Karpas-422 (cell line): ENCODE measurements at regions not wholly inside any gene's neighbourhood (a gene's known extent, or its start where the extent isn't known, plus 50 kb on each side); places are given as distances from the start of the nearest gene placed in this dataset.

ENCODE experiments used
- DNase-seq: peaks from one replicate; pipeline ENCODE4 v3.0.0-alpha.2; 2015
- H2AFZ ChIP-seq: fragments of 200-600 bp; sonication (generic); 2 replicates; pipeline ENCODE4 v1.6.1; 2014; ENCODE audit warnings: antibody characterized with exemption, low read length, mixed read lengths
- H3K27ac ChIP-seq: fragments of 200-600 bp; sonication (generic); 2 replicates; pipeline ENCODE4 v1.5.1; 2014; ENCODE audit warnings: mild to moderate bottlenecking, low read length, moderate library complexity
- H3K27me3 ChIP-seq: fragments of 200-600 bp; sonication (generic); 2 replicates; pipeline ENCODE4 v1.6.1; 2014; ENCODE audit warnings: low read length, mixed read lengths
- H3K36me3 ChIP-seq: fragments of 200-600 bp; sonication (generic); 2 replicates; pipeline ENCODE4 v1.6.1; 2014; ENCODE audit warnings: low read length, mixed read lengths; ENCODE audit not compliant: insufficient read depth
- H3K4me1 ChIP-seq: fragments of 200-600 bp; sonication (generic); 2 replicates; pipeline ENCODE4 v1.6.1; 2014; ENCODE audit warnings: mild to moderate bottlenecking, low read length, mixed read lengths
- H3K4me2 ChIP-seq: fragments of 200-600 bp; sonication (generic); 2 replicates; pipeline ENCODE4 v1.6.1; 2014; ENCODE audit warnings: low read length, low read depth, mild to moderate bottlenecking; ENCODE audit not compliant: poor library complexity, severe bottlenecking
- H3K4me3 ChIP-seq: fragments of 200-600 bp; sonication (generic); 2 replicates; pipeline ENCODE4 v1.5.1; 2014; ENCODE audit warnings: mild to moderate bottlenecking, antibody characterized with exemption, low read length, mixed read lengths
- H3K79me2 ChIP-seq: fragments of 200-600 bp; sonication (generic); 2 replicates; pipeline ENCODE4 v1.6.1; 2014; ENCODE audit warnings: mild to moderate bottlenecking, low read length, mixed read lengths
- H3K9ac ChIP-seq: fragments of 200-600 bp; sonication (generic); 2 replicates; pipeline ENCODE4 v1.6.0; 2014; ENCODE audit warnings: low read length
- H3K9me2 ChIP-seq: fragments of 200-600 bp; sonication (generic), shearing (Covaris generic); replicated peaks from 2 replicates; pipeline ENCODE4 v1.6.0; 2014; ENCODE audit warnings: mild to moderate bottlenecking, low read length, moderate library complexity; ENCODE audit not compliant: insufficient read depth
- H3K9me3 ChIP-seq: fragments of 300-700, 200-600 bp; sonication (generic); 2 replicates; pipeline ENCODE4 v1.6.1; 2014; ENCODE audit warnings: low read length, mixed read lengths
- H4K20me1 ChIP-seq: fragments of 200-600 bp; sonication (generic); 2 replicates; pipeline ENCODE4 v1.6.1; 2014; ENCODE audit warnings: mild to moderate bottlenecking, antibody characterized with exemption, low read length, low read depth; ENCODE audit not compliant: insufficient read depth

GRCh38 chr2:134141598-134142340 lies 112.1 kb upstream of the MGAT5 start:
- H3K9me2 ChIP-seq: no peaks in the 10 kb centered on the region
- no peak for DNase-seq
- H2AFZ ChIP-seq: no peak overlapping the region
- H3K79me2 ChIP-seq: no peaks in the 10 kb centered on the region
- no peak overlapping the region for H3K4me2 ChIP-seq
- no peaks in the 10 kb centered on the region for H3K9me3 ChIP-seq
- no peak overlapping the region for H3K4me3 ChIP-seq
- no peaks in the 10 kb centered on the region for H3K27me3 ChIP-seq
- no peak overlapping the region for H3K9ac ChIP-seq
- H3K27ac ChIP-seq: no peak overlapping the region
- H3K4me1 ChIP-seq: no peaks in the 10 kb centered on the region
- no peaks in the 10 kb centered on the region for H3K36me3 ChIP-seq
- H4K20me1 ChIP-seq: peaks cover 92% of the 10 kb centered on the region

- no peaks in the 10 kb centered on the region for H3K9me3 ChIP-seq
- H3K36me3 ChIP-seq: no peaks in the 10 kb centered on the region
- peaks cover 92% of the 10 kb centered on the region for H4K20me1 ChIP-seq
- no peak overlapping the region for H3K4me3 ChIP-seq
- no peak overlapping the region for H2AFZ ChIP-seq
- H3K79me2 ChIP-seq: no peaks in the 10 kb centered on the region
- no peak overlapping the region for H3K9ac ChIP-seq
- no peak overlapping the region for H3K27ac ChIP-seq
- H3K27me3 ChIP-seq: no peaks in the 10 kb centered on the region
- no peaks in the 10 kb centered on the region for H3K4me1 ChIP-seq
- H3K4me2 ChIP-seq: no peak overlapping the region
- no peaks in the 10 kb centered on the region for H3K9me2 ChIP-seq
- no peak for DNase-seq
Observed at GRCh38 chr2:134142341-134142738, 111.5 kb upstream of the MGAT5 start.

- Histone ChIP-seq H3K36me3 (no peaks in the 10 kb centered on the region), H3K4me1 (no peaks in the 10 kb centered on the region), H3K27ac (no peak overlapping the region), H4K20me1 (peaks cover 92% of the 10 kb centered on the region), H3K9me3 (no peaks in the 10 kb centered on the region), H3K27me3 (no peaks in the 10 kb centered on the region), H3K4me3 (no peak overlapping the region), H3K79me2 (no peaks in the 10 kb centered on the region), H3K4me2 (no peak overlapping the region), H2AFZ (no peak overlapping the region), H3K9ac (no peak overlapping the region), H3K9me2 (no peaks in the 10 kb centered on the region)
- no peak for DNase-seq
Observed at GRCh38 chr2:134142903-134143302, 111.0 kb upstream of the MGAT5 start.

- no peaks in the 10 kb centered on the region for H3K27me3 ChIP-seq
- no peaks in the 10 kb centered on the region for H3K36me3 ChIP-seq
- no peak overlapping the region for H3K4me2 ChIP-seq
- H3K9me3 ChIP-seq: no peaks in the 10 kb centered on the region
- no peaks in the 10 kb centered on the region for H3K4me1 ChIP-seq
- H3K4me3 ChIP-seq: no peak overlapping the region
- H3K9me2 ChIP-seq: no peaks in the 10 kb centered on the region
- H2AFZ ChIP-seq: no peak overlapping the region
- H4K20me1 ChIP-seq: peaks cover 91% of the 10 kb centered on the region
- H3K9ac ChIP-seq: no peak overlapping the region
- no peaks in the 10 kb centered on the region for H3K79me2 ChIP-seq
- H3K27ac ChIP-seq: no peak overlapping the region
- DNase-seq: no peak
Observed at GRCh38 chr2:134143568-134143967, 110.3 kb upstream of the MGAT5 start.

- no peak overlapping the region for H3K9ac ChIP-seq
- no peak overlapping the region for H2AFZ ChIP-seq
- no peak for DNase-seq
- H3K4me2 ChIP-seq: no peak overlapping the region
- H4K20me1 ChIP-seq: peaks cover 91% of the 10 kb centered on the region
- no peaks in the 10 kb centered on the region for H3K9me3 ChIP-seq
- H3K36me3 ChIP-seq: no peaks in the 10 kb centered on the region
- H3K79me2 ChIP-seq: no peaks in the 10 kb centered on the region
- H3K4me1 ChIP-seq: no peaks in the 10 kb centered on the region
- no peak overlapping the region for H3K27ac ChIP-seq
- no peaks in the 10 kb centered on the region for H3K9me2 ChIP-seq
- 0 out of 2 replicates have a peak, but pooled peaks cover 1% of the 10 kb centered on the region for H3K27me3 ChIP-seq
- no peak overlapping the region for H3K4me3 ChIP-seq
Observed at GRCh38 chr2:134144081-134144596, 109.7 kb upstream of the MGAT5 start.

GRCh38 chr2:134144651-134145050 lies 109.2 kb upstream of the MGAT5 start:
- Histone ChIP-seq H3K9me3 (no peaks in the 10 kb centered on the region), H3K4me3 (no peak overlapping the region), H3K4me1 (no peaks in the 10 kb centered on the region), H3K4me2 (no peak overlapping the region), H3K9me2 (no peaks in the 10 kb centered on the region), H2AFZ (no peak overlapping the region), H3K27me3 (peaks cover 4% of the 10 kb centered on the region; the same call in 1 of the 2 replicates), H3K36me3 (no peaks in the 10 kb centered on the region), H3K79me2 (no peaks in the 10 kb centered on the region), H4K20me1 (peaks cover 91% of the 10 kb centered on the region), H3K27ac (no peak overlapping the region), H3K9ac (no peak overlapping the region)
- no peak for DNase-seq

- Histone ChIP-seq H3K4me1 (peaks cover 4% of the 10 kb centered on the region), H3K36me3 (no peaks in the 10 kb centered on the region), H3K27me3 (peaks cover 4% of the 10 kb centered on the region; the same call in 1 of the 2 replicates), H3K4me3 (no peak overlapping the region), H3K9me2 (no peaks in the 10 kb centered on the region), H2AFZ (no peak overlapping the region), H3K27ac (no peak overlapping the region), H4K20me1 (peaks cover 91% of the 10 kb centered on the region), H3K79me2 (no peaks in the 10 kb centered on the region), H3K9me3 (no peaks in the 10 kb centered on the region), H3K4me2 (no peak overlapping the region), H3K9ac (no peak overlapping the region)
- DNase-seq: no peak
Observed at GRCh38 chr2:134145519-134145918, 108.4 kb upstream of the MGAT5 start.

GRCh38 chr2:134146161-134146560 lies 107.7 kb upstream of the MGAT5 start:
- Histone ChIP-seq H2AFZ (no peak overlapping the region), H3K79me2 (no peaks in the 10 kb centered on the region), H3K4me3 (no peak overlapping the region), H3K27ac (no peak overlapping the region), H3K9ac (no peak overlapping the region), H3K4me2 (no peak overlapping the region), H3K27me3 (peaks cover 4% of the 10 kb centered on the region; the same call in 1 of the 2 replicates), H3K4me1 (peaks cover 8% of the 10 kb centered on the region), H3K9me2 (no peaks in the 10 kb centered on the region), H4K20me1 (peaks cover 87% of the 10 kb centered on the region), H3K9me3 (no peaks in the 10 kb centered on the region), H3K36me3 (no peaks in the 10 kb centered on the region)
- no peak for DNase-seq
